Common myeloid progenitor, CD34-positive (primary cell): ENCODE measurements at regions not wholly inside any gene's neighbourhood (a gene's known extent, or its start where the extent isn't known, plus 50 kb on each side); places are given as distances from the start of the nearest gene placed in this dataset.

Experiments
- CTCF ChIA-PET: fragments of 350-600 bp; sonication (Branson Sonifier 250); formaldehyde crosslinking; loops from one replicate; lab custom pipeline; 2021; ENCODE audit warnings: antibody characterized with exemption; lab: Charles Lee
- POLR2A ChIA-PET: fragments of 350-600 bp; sonication (Branson Sonifier 250); formaldehyde crosslinking; loops from one replicate; lab custom pipeline; 2021; ENCODE audit warnings: antibody characterized with exemption; lab: Charles Lee
- DNase-seq, 3 donors: peaks; one replicate each; pipeline versions ENCODE4 v3.0.0 to v3.0.0-alpha.2; 2013
- H3K27ac ChIP-seq, 2 experiments: 1 replicate in 1 of 2; 2 replicates in 1 of 2; pipeline ENCODE4 v1.7.0; 2013; ENCODE audit warnings: inconsistent platforms in 2 of 2, low read length in 2 of 2, mild to moderate bottlenecking in 2 of 2, low read depth in 1 of 2, moderate library complexity in 1 of 2; ENCODE audit not compliant: severe bottlenecking in 2 of 2, insufficient read depth in 1 of 2, poor library complexity in 1 of 2
- H3K27me3 ChIP-seq, 5 experiments: replicated peaks in 2 of 5; 1 replicate in 3 of 5; 2 replicates in 2 of 5; pipeline versions ENCODE4 v1.6.1 to v1.7.0; 2013; ENCODE audit warnings: low read length in 4 of 5, mild to moderate bottlenecking in 2 of 5, moderate library complexity in 2 of 5, inconsistent platforms in 1 of 5; ENCODE audit not compliant: insufficient read depth in 5 of 5, control insufficient read depth in 4 of 5
- H3K36me3 ChIP-seq, 4 experiments: 1 replicate in 2 of 4; 2 replicates in 2 of 4; pipeline versions ENCODE4 v1.6.1 to v1.7.0; 2013; ENCODE audit warnings: low read length in 3 of 4, control low read depth in 1 of 4, mild to moderate bottlenecking in 1 of 4; ENCODE audit not compliant: control insufficient read depth in 4 of 4, insufficient read depth in 4 of 4
- H3K4me1 ChIP-seq, 4 experiments: 1 replicate in 3 of 4; 2 replicates in 1 of 4; pipeline versions ENCODE4 v1.6.1 to v1.7.1; 2013; ENCODE audit warnings: low read length in 3 of 4, mild to moderate bottlenecking in 3 of 4, control low read depth in 1 of 4, inconsistent platforms in 1 of 4, moderate library complexity in 1 of 4; ENCODE audit not compliant: control insufficient read depth in 4 of 4, insufficient read depth in 4 of 4; ENCODE audit errors: control extremely low read depth in 1 of 4
- H3K4me3 ChIP-seq, 7 experiments: 1 replicate in 4 of 7; 2 replicates in 3 of 7; pipeline versions ENCODE4 v1.5.1 to v1.7.0; 2013; ENCODE audit warnings: mild to moderate bottlenecking in 7 of 7, low read length in 6 of 7, moderate library complexity in 6 of 7, inconsistent platforms in 2 of 7, low read depth in 2 of 7, control low read depth in 1 of 7; ENCODE audit not compliant: insufficient read depth in 4 of 7, control insufficient read depth in 1 of 7; ENCODE audit errors: extremely low read depth in 1 of 7
- H3K9me3 ChIP-seq, 5 experiments: 1 replicate in 4 of 5; 2 replicates in 1 of 5; pipeline versions ENCODE4 v1.6.1 to v1.7.1; 2013; ENCODE audit warnings: low read length in 4 of 5, mild to moderate bottlenecking in 2 of 5, inconsistent platforms in 1 of 5, low read depth in 1 of 5, moderate library complexity in 1 of 5; ENCODE audit not compliant: control insufficient read depth in 4 of 5, insufficient read depth in 2 of 5; ENCODE audit errors: control extremely low read depth in 1 of 5
- WGBS: methylation state at CpG from one replicate; pipeline ENCODE4 v1.1.5; 2013; ENCODE audit not compliant: insufficient coverage; 5-methylcytosine and 5-hydroxymethylcytosine counted together

DNA sequence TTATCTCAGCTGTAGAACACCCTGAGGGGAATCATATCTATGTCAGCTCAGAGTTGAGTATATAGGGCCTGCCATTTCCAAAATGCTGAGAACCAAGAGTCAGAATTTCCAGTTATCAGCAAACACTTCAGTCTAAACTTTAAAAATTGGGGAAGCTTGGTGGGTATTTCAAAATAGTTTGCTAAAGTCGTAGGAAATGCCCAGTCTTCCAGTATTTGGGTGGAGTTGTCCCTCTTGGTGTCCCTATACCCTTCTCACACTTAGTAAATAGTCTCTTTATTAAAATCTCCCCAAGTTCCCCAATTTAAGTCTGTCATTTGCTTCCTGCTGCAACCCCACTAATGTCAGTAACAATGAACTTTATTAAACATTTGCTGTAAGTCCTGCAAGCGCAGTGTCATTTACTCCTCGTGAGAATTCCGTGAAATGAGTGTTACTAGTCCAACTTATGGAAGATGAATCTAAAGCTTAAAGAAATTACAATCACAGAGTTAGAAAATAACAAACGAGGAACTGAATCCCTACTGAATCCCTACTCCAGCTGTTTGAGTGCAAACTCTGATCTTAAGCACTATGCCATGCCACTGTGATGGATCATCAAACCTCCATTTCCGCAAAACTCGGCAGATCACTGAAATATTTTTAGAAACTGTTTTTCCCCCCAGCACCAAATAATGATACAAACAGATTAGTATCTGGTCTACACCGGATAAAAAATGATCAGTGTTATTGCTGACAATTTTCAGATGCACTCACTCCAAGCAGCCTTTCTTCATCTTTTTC lies 341.7 kb upstream of the PROK2 start:
- CTCF ChIA-PET: interaction anchor here (0.7 to 1.5 kb wide), 3 partner anchors 11 to 26 kb away, joined by 3 to 5 read pairs (median 3); no protein-coding TSS in a partner anchor
- Histone ChIP-seq H3K27ac (no peak overlapping the region), H3K36me3 (no peaks in the 10 kb centered on the region), H3K4me3 (no peak overlapping the region), H3K9me3 (peaks cover 0 to 2% (median 0%) of the 10 kb centered on the region in 5 experiments), H3K4me1 (peaks cover 0 to 16% (median 2%) of the 10 kb centered on the region in 4 experiments), H3K27me3 (no peaks in the 10 kb centered on the region)
- WGBS: 40% methylated on average over 1 of the region's 8 CpGs
- POLR2A ChIA-PET: no interaction called here
- DNase-seq: no peak

DNA sequence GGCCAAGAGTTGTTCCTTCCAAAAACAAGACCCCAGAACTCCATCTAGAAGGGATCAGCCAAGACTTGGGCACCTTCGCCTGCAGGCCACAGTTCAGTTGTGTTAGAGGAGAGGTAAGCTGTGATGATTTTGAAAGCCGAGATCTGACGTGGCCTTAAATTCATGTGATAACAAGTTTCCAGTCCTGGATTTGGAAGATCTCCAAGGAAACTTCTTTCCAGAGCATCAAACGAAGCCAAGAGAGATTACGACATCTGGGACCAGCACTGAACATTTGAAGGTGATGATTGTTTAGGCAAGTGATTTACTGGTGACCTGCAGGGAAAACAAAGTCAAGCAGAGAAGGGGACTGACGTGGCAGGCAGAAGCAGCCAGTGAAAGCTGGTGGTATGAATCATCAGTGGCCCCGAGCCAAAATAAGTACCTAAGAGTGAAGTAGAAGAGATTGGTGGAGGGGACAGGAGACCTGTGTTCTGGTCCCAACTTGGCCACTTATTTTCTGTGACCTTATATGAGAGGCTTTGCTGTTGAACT lies 339.0 kb upstream of the PROK2 start:
- no peak overlapping the region for H3K27ac ChIP-seq
- 86% methylated on average over 6 of the region's 7 CpGs for WGBS
- no peak overlapping the region for H3K4me3 ChIP-seq
- no peaks in the 10 kb centered on the region for H3K9me3 ChIP-seq
- H3K36me3 ChIP-seq: no peaks in the 10 kb centered on the region
- ChIA-PET CTCF (no interaction called here), POLR2A (no interaction called here)
- H3K27me3 ChIP-seq: no peaks in the 10 kb centered on the region
- peaks cover 0 to 20% (median 6%) of the 10 kb centered on the region in 4 experiments for H3K4me1 ChIP-seq
- DNase-seq: no peak

DNA sequence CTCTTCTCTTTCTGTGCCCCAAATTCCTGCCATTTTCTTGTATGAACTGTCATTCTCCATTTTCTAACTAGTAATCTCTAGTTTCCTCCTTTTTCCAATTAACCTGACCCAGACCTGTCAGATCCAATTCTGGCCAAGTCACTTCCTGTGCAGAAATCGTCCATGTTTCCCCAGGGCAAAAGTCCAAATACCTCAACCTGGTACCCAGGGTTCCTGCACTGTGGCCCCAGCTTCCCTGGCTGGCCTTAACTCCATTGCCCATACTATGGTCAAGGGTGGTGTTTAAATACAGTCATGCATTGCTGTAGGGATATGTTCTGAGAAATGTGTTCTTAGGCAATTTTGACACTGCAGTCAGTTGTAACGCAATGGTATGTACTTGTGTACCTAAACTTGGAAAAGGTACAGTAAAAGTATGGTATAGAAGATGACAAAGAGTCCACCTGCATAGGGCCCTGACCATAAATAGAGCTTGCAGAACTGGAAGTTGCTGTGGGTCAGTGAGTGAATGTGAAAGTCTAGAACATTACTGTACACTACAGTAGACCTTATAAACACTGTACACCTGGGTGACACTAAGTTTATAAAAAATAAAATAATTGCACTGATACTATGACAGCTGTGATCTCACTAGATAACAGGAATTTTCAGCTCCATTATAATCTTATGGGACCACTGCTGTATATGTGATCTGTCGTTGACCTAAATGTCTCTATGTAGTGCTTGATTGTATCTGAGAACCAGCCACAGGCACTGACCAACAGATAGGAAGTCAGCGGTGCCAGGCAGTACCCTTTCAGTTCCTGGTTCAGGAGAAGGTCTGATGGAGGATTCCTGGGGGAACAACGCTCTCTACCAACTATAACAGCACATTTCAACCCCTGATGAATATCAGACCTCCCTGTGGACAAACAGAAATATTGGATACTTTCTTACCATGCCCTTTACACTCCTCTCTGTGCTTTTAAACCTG lies 336.1 kb upstream of the PROK2 start:
- Histone ChIP-seq H3K27ac (no peak overlapping the region), H3K4me3 (no peak overlapping the region), H3K27me3 (no peaks in the 10 kb centered on the region), H3K9me3 (no peaks in the 10 kb centered on the region), H3K36me3 (no peaks in the 10 kb centered on the region), H3K4me1 (peaks cover 0 to 9% (median 2%) of the 10 kb centered on the region in 4 experiments)
- 13% methylated on average over 3 of the region's 5 CpGs for WGBS
- POLR2A ChIA-PET: no interaction called here
- no peak for DNase-seq
- CTCF ChIA-PET: interaction anchor here (1.0 to 1.6 kb wide), 6 partner anchors 10 to 23 kb away, joined by 3 to 6 read pairs (median 4); no protein-coding TSS in a partner anchor

DNA sequence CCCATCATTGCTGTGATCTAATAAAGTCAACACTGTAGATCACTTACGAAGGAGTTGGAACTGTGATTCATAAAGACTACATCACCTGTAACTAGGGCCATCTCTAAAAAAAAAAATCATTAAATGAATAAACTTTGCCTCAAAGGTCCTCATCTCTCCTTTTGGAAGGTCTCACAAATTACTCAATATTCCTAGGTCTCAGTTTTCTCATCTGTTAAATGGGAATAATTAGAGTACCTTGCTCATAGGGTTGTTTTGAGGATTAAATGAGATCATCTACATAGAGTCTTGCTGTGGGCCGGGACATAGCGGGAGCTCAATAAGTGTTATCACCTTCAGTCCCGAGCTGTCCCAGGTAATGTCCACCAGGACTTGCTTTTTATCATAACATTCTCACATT lies 335.1 kb upstream of the PROK2 start:
- Histone ChIP-seq H3K4me3 (no peak overlapping the region), H3K4me1 (peaks cover 0 to 9% (median 2%) of the 10 kb centered on the region in 4 experiments), H3K27me3 (no peaks in the 10 kb centered on the region), H3K36me3 (no peaks in the 10 kb centered on the region), H3K27ac (no peak overlapping the region), H3K9me3 (no peaks in the 10 kb centered on the region)
- DNase-seq: no peak
- CTCF ChIA-PET: interaction anchor here (1.0 to 1.7 kb wide), 4 partner anchors 9 to 18 kb away, joined by 3 to 5 read pairs (median 4); no protein-coding TSS in a partner anchor
- POLR2A ChIA-PET: no interaction called here
- WGBS: 100% methylated on average over 4 of the region's 4 CpGs

DNA sequence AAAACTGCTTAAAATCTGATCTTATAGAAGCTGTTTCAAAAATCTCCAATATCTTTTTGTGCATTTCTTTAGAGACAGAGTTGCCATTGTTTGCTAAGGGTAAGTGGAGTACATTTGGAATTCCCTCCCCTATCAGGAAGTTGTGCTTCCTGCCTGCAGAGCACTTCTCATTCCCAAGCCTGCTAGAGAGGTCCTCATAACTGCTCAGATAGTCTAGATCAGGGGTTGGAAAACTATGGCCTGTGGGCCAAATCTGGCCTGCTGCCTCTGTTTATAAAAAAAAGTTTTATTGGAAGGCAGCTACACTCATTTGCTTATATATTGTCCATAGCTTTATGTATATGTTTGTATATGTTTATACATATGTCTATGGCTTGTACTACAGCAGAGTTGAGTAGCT lies 333.7 kb upstream of the PROK2 start:
- CTCF ChIA-PET: interaction anchor here (0.6 to 1.7 kb wide), 5 partner anchors 16 to 389 kb away, joined by 3 to 5 read pairs (median 4); no protein-coding TSS in a partner anchor
- Histone ChIP-seq H3K9me3 (no peaks in the 10 kb centered on the region), H3K4me3 (no peak overlapping the region), H3K27me3 (no peaks in the 10 kb centered on the region), H3K27ac (no peak overlapping the region), H3K4me1 (peaks cover 0 to 9% (median 2%) of the 10 kb centered on the region in 4 experiments), H3K36me3 (no peaks in the 10 kb centered on the region)
- POLR2A ChIA-PET: interaction anchor here (0.7 kb wide), 1 partner anchor 26 kb away, joined by 3 read pairs; no protein-coding TSS in a partner anchor
- no peak for DNase-seq

DNA sequence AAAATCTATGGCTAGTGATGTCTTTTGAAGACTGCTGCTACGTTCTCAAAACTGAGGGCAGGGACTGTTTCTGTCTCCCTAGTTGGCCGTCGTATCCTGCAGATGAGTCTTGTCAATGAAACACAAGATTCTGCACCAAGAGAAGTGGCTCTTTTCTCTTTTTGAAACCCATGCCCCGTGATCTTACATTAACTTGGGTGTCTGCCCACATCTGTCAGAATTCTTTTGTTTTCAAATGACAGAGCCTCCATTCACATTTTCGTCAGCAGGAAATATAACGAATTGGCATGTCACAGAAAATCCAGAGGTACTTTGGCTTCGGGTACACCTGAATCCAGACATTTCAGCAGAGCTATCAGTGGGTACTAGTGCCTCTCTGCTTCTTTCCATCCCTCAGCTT lies 331.3 kb upstream of the PROK2 start:
- H3K4me3 ChIP-seq: no peak overlapping the region
- H3K4me1 ChIP-seq: peaks cover 0 to 7% (median 2%) of the 10 kb centered on the region in 4 experiments
- ChIA-PET POLR2A (no interaction called here), CTCF (interaction anchor here (1.1 to 1.2 kb wide), 2 partner anchors 10 to 329 kb away, joined by 3 read pairs; no protein-coding TSS in a partner anchor)
- no peak overlapping the region for H3K27ac ChIP-seq
- no peak for DNase-seq
- 100% methylated on average over 7 of the region's 7 CpGs for WGBS
- H3K36me3 ChIP-seq: no peaks in the 10 kb centered on the region
- no peaks in the 10 kb centered on the region for H3K27me3 ChIP-seq
- no peaks in the 10 kb centered on the region for H3K9me3 ChIP-seq
